ENCODE measurements at regions not wholly inside any gene's neighbourhood (a gene's known extent, or its start where the extent isn't known, plus 50 kb on each side); places are given as distances from the start of the nearest gene placed in this dataset.

DNA sequence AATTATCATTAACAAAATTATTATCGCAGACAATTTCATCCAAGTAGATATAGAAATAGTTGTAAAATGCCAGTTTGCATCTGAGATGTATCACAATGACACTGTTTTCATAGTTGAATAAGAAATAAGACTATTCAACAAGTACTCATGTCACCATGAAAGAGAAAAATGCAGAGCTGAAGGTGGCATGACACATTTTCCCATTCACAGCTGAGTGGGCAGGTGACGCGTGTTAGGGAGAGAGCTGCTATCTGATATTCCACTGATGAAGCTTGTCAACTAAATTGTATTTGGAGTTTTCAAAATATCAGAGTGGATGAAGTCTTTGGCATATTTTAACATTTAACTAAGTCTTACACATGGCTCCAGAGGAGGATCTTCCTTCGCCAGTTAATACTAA is 70.3 kb upstream of the HDAC9 start:
- no peak for TF ChIP-seq CTCF (IDR thresholded peaks at IDR 0.05)
- no peak for TF ChIP-seq POLR2A (IDR thresholded peaks at IDR 0.05)
- H3K27ac ChIP-seq: no peak overlapping the region
- H3K9me3 ChIP-seq: no peaks in the 10 kb centered on the region
- no peak for DNase-seq
- intact Hi-C loops (cut with DNase I): no loop called here
- H3K4me3 ChIP-seq (replicated peaks in 1 of 3): no peak overlapping the region
- WGBS, 2 donors: 96 to 99% methylated on average over 4 of the region's 4 CpGs
- H3K36me3 ChIP-seq: no peaks in the 10 kb centered on the region
- no peaks in the 10 kb centered on the region for H3K27me3 ChIP-seq
- peaks cover 5 to 13% of the 10 kb centered on the region in 2 donors for H3K4me1 ChIP-seq

- TF ChIP-seq CTCF (IDR thresholded peaks at IDR 0.05) (no peak), POLR2A (IDR thresholded peaks at IDR 0.05) (no peak)
- H3K4me3 ChIP-seq (replicated peaks in 1 of 3): no peak overlapping the region
- no peak for DNase-seq
- no peaks in the 10 kb centered on the region for H3K36me3 ChIP-seq
- intact Hi-C loops (cut with DNase I): no loop called here
- H3K27ac ChIP-seq: no peak overlapping the region
- H3K9me3 ChIP-seq: no peaks in the 10 kb centered on the region
- H3K4me1 ChIP-seq: peaks cover 5 to 13% of the 10 kb centered on the region in 2 donors
- H3K27me3 ChIP-seq: no peaks in the 10 kb centered on the region
- WGBS, 2 donors: 79 to 80% methylated on average over 5 of the region's 5 CpGs
Measured at GRCh38 chr7:18425838-18426445, 69.6 kb upstream of the HDAC9 start.

- no peaks in the 10 kb centered on the region for H3K9me3 ChIP-seq
- H3K27ac ChIP-seq: no peak overlapping the region
- WGBS, 2 donors: 72 to 73% methylated on average over 1 of the region's 1 CpG
- TF ChIP-seq CTCF (IDR thresholded peaks at IDR 0.05) (no peak), POLR2A (IDR thresholded peaks at IDR 0.05) (no peak)
- no peaks in the 10 kb centered on the region for H3K36me3 ChIP-seq
- intact Hi-C loops (cut with DNase I): no loop called here
- DNase-seq: no peak
- peaks cover 3 to 10% of the 10 kb centered on the region in 2 donors for H3K4me1 ChIP-seq
- H3K4me3 ChIP-seq (replicated peaks in 1 of 3): no peak overlapping the region
- H3K27me3 ChIP-seq: no peaks in the 10 kb centered on the region
Measured at GRCh38 chr7:18426564-18427226, 68.9 kb upstream of the HDAC9 start.

DNA sequence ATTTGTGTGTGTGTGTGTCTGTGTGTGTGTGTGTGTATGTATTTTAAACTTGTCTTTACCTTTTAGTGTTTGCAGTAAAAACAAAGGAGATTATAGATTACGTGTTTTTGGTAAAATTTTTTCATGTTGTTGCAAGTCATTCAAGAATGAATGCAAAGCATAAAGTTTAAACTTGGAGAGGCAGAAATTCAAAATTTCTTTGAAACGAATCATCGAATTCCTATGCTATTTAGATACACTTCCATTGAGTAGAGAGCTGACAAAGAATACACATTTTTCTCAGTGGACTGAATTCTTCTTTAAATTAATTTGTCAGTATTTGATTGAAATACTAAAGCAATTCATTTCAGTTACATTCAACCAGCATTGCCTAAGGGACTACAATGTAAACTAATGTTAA is 66.0 kb upstream of the HDAC9 start:
- TF ChIP-seq CTCF (IDR thresholded peaks at IDR 0.05): no peak
- TF ChIP-seq POLR2A (IDR thresholded peaks at IDR 0.05): no peak
- no peaks in the 10 kb centered on the region for H3K9me3 ChIP-seq
- no peaks in the 10 kb centered on the region for H3K27me3 ChIP-seq
- WGBS, 2 donors: 94 to 95% methylated on average over 3 of the region's 3 CpGs
- no peak for DNase-seq
- H3K4me3 ChIP-seq (replicated peaks in 1 of 3): no peak overlapping the region
- no peak overlapping the region for H3K27ac ChIP-seq
- H3K36me3 ChIP-seq: no peaks in the 10 kb centered on the region
- intact Hi-C loops (cut with DNase I): no loop called here
- H3K4me1 ChIP-seq: peaks cover 0 to 4% of the 10 kb centered on the region in 2 donors

- TF ChIP-seq CTCF (IDR thresholded peaks at IDR 0.05) (no peak), POLR2A (IDR thresholded peaks at IDR 0.05) (no peak)
- WGBS, 2 donors: 85 to 87% methylated on average over 2 of the region's 2 CpGs
- H3K27me3 ChIP-seq: no peaks in the 10 kb centered on the region
- peaks cover 0 to 2% of the 10 kb centered on the region in 2 donors for H3K4me1 ChIP-seq
- no peak for DNase-seq
- no peak overlapping the region for H3K4me3 ChIP-seq (replicated peaks in 1 of 3)
- H3K36me3 ChIP-seq: no peaks in the 10 kb centered on the region
- intact Hi-C loops (cut with DNase I): no loop called here
- no peak overlapping the region for H3K27ac ChIP-seq
- H3K9me3 ChIP-seq: no peaks in the 10 kb centered on the region
Measured at GRCh38 chr7:18430810-18431209, 64.7 kb upstream of the HDAC9 start.
